ENCODE measurements at regions not wholly inside any gene's neighbourhood (a gene's known extent, or its start where the extent isn't known, plus 50 kb on each side); places are given as distances from the start of the nearest gene placed in this dataset.

GRCh38 chr12:38155526-38156496, 160.8 kb upstream of the ALG10B start:
- intact Hi-C loops (cut with DNase I) = no loop called here
- 76 to 83% (median 78%) methylated on average over 45 to 52 of the region's 52 CpGs for WGBS, 4 donors
- Histone ChIP-seq H3K9me3 (replicated peaks in 1 of 3) (no peaks in the 10 kb centered on the region), H3K4me1 (replicated peaks in 1 of 2) (no peaks in the 10 kb centered on the region), H3K4me3 (no peak overlapping the region), H3K27ac (no peak overlapping the region), H3K27me3 (no peaks in the 10 kb centered on the region), H3K36me3 (replicated peaks in 1 of 2) (no peaks in the 10 kb centered on the region)
- DNase-seq = no peak
- no peak for TF ChIP-seq POLR2A (IDR thresholded peaks at IDR 0.05)
- no peak for TF ChIP-seq CTCF (IDR thresholded peaks at IDR 0.05)

- Histone ChIP-seq H3K36me3 (replicated peaks in 1 of 2) (no peaks in the 10 kb centered on the region), H3K4me1 (replicated peaks in 1 of 2) (no peaks in the 10 kb centered on the region), H3K4me3 (no peak overlapping the region), H3K27me3 (no peaks in the 10 kb centered on the region), H3K9me3 (replicated peaks in 1 of 3) (no peaks in the 10 kb centered on the region), H3K27ac (no peak overlapping the region)
- no peak for TF ChIP-seq CTCF (IDR thresholded peaks at IDR 0.05)
- no peak for TF ChIP-seq POLR2A (IDR thresholded peaks at IDR 0.05)
- intact Hi-C loops (cut with DNase I) = no loop called here
- 76 to 79% (median 77%) methylated on average over 34 to 39 of the region's 39 CpGs for WGBS, 4 donors
- no peak for DNase-seq
Observed at GRCh38 chr12:38156497-38157245, 159.9 kb upstream of the ALG10B start.

GRCh38 chr12:38157274-38157932, 159.2 kb upstream of the ALG10B start:
- Histone ChIP-seq H3K27ac (no peak overlapping the region), H3K27me3 (no peaks in the 10 kb centered on the region), H3K4me1 (replicated peaks in 1 of 2) (no peaks in the 10 kb centered on the region), H3K4me3 (no peak overlapping the region), H3K9me3 (replicated peaks in 1 of 3) (no peaks in the 10 kb centered on the region), H3K36me3 (replicated peaks in 1 of 2) (no peaks in the 10 kb centered on the region)
- TF ChIP-seq POLR2A (IDR thresholded peaks at IDR 0.05) (no peak), CTCF (IDR thresholded peaks at IDR 0.05) (no peak)
- no peak for DNase-seq
- intact Hi-C loops (cut with DNase I) = no loop called here
- WGBS, 4 donors = 79 to 85% (median 83%) methylated on average over 30 to 39 of the region's 39 CpGs

GRCh38 chr12:38157933-38158401, 158.6 kb upstream of the ALG10B start:
- no peak for TF ChIP-seq POLR2A (IDR thresholded peaks at IDR 0.05)
- no peak for TF ChIP-seq CTCF (IDR thresholded peaks at IDR 0.05)
- no peak for DNase-seq
- intact Hi-C loops (cut with DNase I) = no loop called here

More at GRCh38 chr12:38157933-38158401, 158.6 kb upstream of the ALG10B start:
- no peak overlapping the region for H3K4me3 ChIP-seq
- H3K4me1 ChIP-seq (replicated peaks in 1 of 2) = no peaks in the 10 kb centered on the region
- no peak overlapping the region for H3K27ac ChIP-seq
- WGBS, 4 donors = 85 to 92% (median 88%) methylated on average over 16 to 28 of the region's 28 CpGs
- no peaks in the 10 kb centered on the region for H3K27me3 ChIP-seq
- H3K9me3 ChIP-seq (replicated peaks in 1 of 3) = no peaks in the 10 kb centered on the region
- H3K36me3 ChIP-seq (replicated peaks in 1 of 2) = no peaks in the 10 kb centered on the region

Measured in adrenal gland (tissue), 9 donors.